Activated naive CD4-positive, alpha-beta T cell treated with anti-CD3 and anti-CD28 coated beads, Interleukin-2, amount 10 ng/mL, durations not matched to agents 7 days and 5 days (primary cell): ENCODE measurements at regions not wholly inside any gene's neighbourhood (a gene's known extent, or its start where the extent isn't known, plus 50 kb on each side); places are given as distances from the start of the nearest gene placed in this dataset.
"Not testable (repeated sequence)": the region's sequence is repeated elsewhere in the genome, so short reads cannot be mapped to it uniquely, and the experiment has no call there.

ENCODE experiments used
- CTCF ChIA-PET: fragments of 350-600 bp; sonication (Branson Sonifier 250); formaldehyde crosslinking; loops from one replicate; lab custom pipeline; 2021; ENCODE audit warnings: antibody characterized with exemption; lab: Charles Lee
- DNase-seq: peaks from one replicate; pipeline ENCODE4 v3.0.0-alpha.2; 2020
- H3K27ac Mint-ChIP-seq: one replicate; pipeline ENCODE4 v1.8.0; 2021; ENCODE audit warnings: mild to moderate bottlenecking, moderate library complexity, mixed read lengths
- H3K27me3 Mint-ChIP-seq: one replicate; pipeline ENCODE4 v1.8.0; 2021; ENCODE audit warnings: mild to moderate bottlenecking, mixed read lengths
- H3K36me3 Mint-ChIP-seq: one replicate; pipeline ENCODE4 v1.8.0; 2021; ENCODE audit warnings: mixed read lengths
- H3K4me1 Mint-ChIP-seq: one replicate; pipeline ENCODE4 v1.8.0; 2021; ENCODE audit warnings: mixed read lengths
- H3K4me3 Mint-ChIP-seq: one replicate; pipeline ENCODE4 v1.8.0; 2021; ENCODE audit warnings: mild to moderate bottlenecking, moderate library complexity, mixed read lengths
- H3K9me3 Mint-ChIP-seq: one replicate; pipeline ENCODE4 v1.8.0; 2021; ENCODE audit warnings: mixed read lengths

DNA sequence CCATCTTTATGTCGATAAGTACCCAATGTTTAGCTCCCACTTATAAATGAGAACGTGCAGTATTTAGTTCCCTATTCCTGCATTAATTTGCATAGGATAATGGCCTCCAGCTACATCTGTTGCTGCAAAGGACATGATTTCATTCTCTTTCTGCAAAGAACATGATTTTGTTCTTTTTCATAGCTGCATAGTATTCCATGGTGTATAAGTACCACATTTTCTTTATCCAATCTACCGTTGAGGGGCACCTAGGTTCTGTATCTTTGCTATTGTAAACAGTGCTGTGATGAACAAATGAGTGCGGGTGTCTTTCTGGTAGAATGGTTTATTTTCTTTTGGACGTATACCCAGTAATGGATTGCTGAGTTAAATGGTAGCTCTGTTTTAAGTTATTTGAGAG is 63.0 kb downstream of the HLX start:
- Mint-ChIP-seq H3K9me3 (peaks cover 1% of the 10 kb centered on the region), H3K4me1 (no peaks in the 10 kb centered on the region), H3K4me3 (no peak overlapping the region), H3K27ac (no peak overlapping the region), H3K36me3 (no peaks in the 10 kb centered on the region), H3K27me3 (no peaks in the 10 kb centered on the region)
- CTCF ChIA-PET, result no interaction called here
- DNase-seq, result no peak

GRCh38 chr1:220942914-220943313 is 63.7 kb downstream of the HLX start:
- H3K4me3 Mint-ChIP-seq, CTCF ChIA-PET: not testable (repeated sequence)

GRCh38 chr1:220943319-220943996 is 64.2 kb downstream of the HLX start:
- H3K4me3 Mint-ChIP-seq, result no peak overlapping the region
- no peaks in the 10 kb centered on the region for H3K36me3 Mint-ChIP-seq
- no peaks in the 10 kb centered on the region for H3K4me1 Mint-ChIP-seq
- DNase-seq, result no peak
- no peaks in the 10 kb centered on the region for H3K27me3 Mint-ChIP-seq
- H3K27ac Mint-ChIP-seq, result no peak overlapping the region
- H3K9me3 Mint-ChIP-seq, result peaks cover 1% of the 10 kb centered on the region
- CTCF ChIA-PET, result no interaction called here

More at GRCh38 chr1:220942914-220943313, 63.7 kb downstream of the HLX start:
- DNase-seq, H3K9me3 Mint-ChIP-seq, H3K27ac Mint-ChIP-seq, H3K36me3 Mint-ChIP-seq, H3K27me3 Mint-ChIP-seq, H3K4me1 Mint-ChIP-seq: not testable (repeated sequence)

GRCh38 chr1:220950576-220950975 is 71.3 kb downstream of the HLX start:
- CTCF ChIA-PET, result no interaction called here

GRCh38 chr1:220952961-220953643 is 73.9 kb downstream of the HLX start:
- no peaks in the 10 kb centered on the region for H3K36me3 Mint-ChIP-seq
- H3K27ac Mint-ChIP-seq, result no peak overlapping the region
- H3K27me3 Mint-ChIP-seq, result no peaks in the 10 kb centered on the region
- no peak for DNase-seq
- H3K4me1 Mint-ChIP-seq, result no peaks in the 10 kb centered on the region
- CTCF ChIA-PET, result no interaction called here
- peaks cover 4% of the 10 kb centered on the region for H3K9me3 Mint-ChIP-seq
- H3K4me3 Mint-ChIP-seq, result no peak overlapping the region

More at GRCh38 chr1:220950576-220950975, 71.3 kb downstream of the HLX start:
- Mint-ChIP-seq H3K27ac (no peak overlapping the region), H3K27me3 (no peaks in the 10 kb centered on the region), H3K9me3 (peaks cover 4% of the 10 kb centered on the region), H3K4me3 (no peak overlapping the region), H3K36me3 (no peaks in the 10 kb centered on the region), H3K4me1 (no peaks in the 10 kb centered on the region)
- DNase-seq, result no peak

GRCh38 chr1:220954321-220955075 is 75.3 kb downstream of the HLX start:
- no peak for DNase-seq
- CTCF ChIA-PET, result interaction anchor here (0.6 kb wide), 1 partner anchor 46 kb away, joined by 3 read pairs; no protein-coding TSS in a partner anchor

GRCh38 chr1:220955116-220955515 is 75.9 kb downstream of the HLX start:
- no peak overlapping the region for H3K27ac Mint-ChIP-seq
- CTCF ChIA-PET, result no interaction called here
- peaks cover 2% of the 10 kb centered on the region for H3K9me3 Mint-ChIP-seq
- no peak overlapping the region for H3K4me3 Mint-ChIP-seq
- no peak for DNase-seq
- H3K27me3 Mint-ChIP-seq, result no peaks in the 10 kb centered on the region
- H3K36me3 Mint-ChIP-seq, result no peaks in the 10 kb centered on the region
- no peaks in the 10 kb centered on the region for H3K4me1 Mint-ChIP-seq

More at GRCh38 chr1:220954321-220955075, 75.3 kb downstream of the HLX start:
- H3K9me3 Mint-ChIP-seq, result peaks cover 4% of the 10 kb centered on the region
- no peaks in the 10 kb centered on the region for H3K4me1 Mint-ChIP-seq
- no peak overlapping the region for H3K27ac Mint-ChIP-seq
- no peaks in the 10 kb centered on the region for H3K27me3 Mint-ChIP-seq
- no peaks in the 10 kb centered on the region for H3K36me3 Mint-ChIP-seq
- H3K4me3 Mint-ChIP-seq, result no peak overlapping the region

- no peak for DNase-seq
- Mint-ChIP-seq H3K4me3 (no peak overlapping the region), H3K4me1 (no peaks in the 10 kb centered on the region), H3K27me3 (no peaks in the 10 kb centered on the region), H3K27ac (no peak overlapping the region), H3K9me3 (no peaks in the 10 kb centered on the region), H3K36me3 (no peaks in the 10 kb centered on the region)
- CTCF ChIA-PET, result no interaction called here
Observed at GRCh38 chr1:220956501-220957232, 77.4 kb downstream of the HLX start.

DNA sequence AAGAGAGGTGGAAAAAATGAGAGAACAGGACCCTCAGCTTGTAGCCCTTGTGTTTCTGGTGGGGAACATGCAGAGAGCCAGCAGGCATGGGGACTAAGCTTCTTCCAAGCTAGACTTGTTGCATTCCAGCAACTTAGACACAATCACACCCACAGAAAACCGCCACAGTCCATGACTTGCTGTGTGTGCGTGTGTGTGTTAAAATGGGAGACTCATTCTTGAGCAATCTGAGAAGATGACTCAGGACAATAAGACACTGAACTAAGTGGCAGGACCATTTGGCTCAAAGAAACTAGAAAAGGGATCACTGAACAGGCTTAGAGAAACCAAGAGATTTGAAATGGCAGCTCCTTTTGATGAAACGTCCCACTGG is 78.0 kb downstream of the HLX start:
- H3K27ac Mint-ChIP-seq, result no peak overlapping the region
- CTCF ChIA-PET, result no interaction called here

DNA sequence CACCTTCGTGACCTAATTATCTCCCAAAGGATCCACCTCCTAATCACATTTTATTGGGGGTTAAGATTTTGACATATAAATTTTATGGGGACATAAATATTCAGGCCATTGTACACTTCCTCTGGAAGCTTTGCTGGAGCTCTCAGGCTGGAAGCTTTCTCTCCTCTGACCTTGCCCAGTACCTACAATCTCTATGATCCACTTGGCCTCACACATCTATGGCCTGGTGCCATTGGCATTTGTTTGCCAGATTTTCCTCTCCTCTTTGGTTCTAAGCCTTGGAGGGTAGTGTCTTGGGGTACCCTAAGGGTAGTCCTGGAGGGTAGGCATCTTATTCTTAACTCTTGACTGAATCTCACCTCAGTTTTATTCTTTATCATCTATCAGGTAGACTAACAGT is 79.0 kb downstream of the HLX start:
- Mint-ChIP-seq H3K36me3 (no peaks in the 10 kb centered on the region), H3K27ac (no peak overlapping the region), H3K4me3 (no peak overlapping the region), H3K4me1 (no peaks in the 10 kb centered on the region), H3K27me3 (no peaks in the 10 kb centered on the region), H3K9me3 (no peaks in the 10 kb centered on the region)
- no peak for DNase-seq
- CTCF ChIA-PET, result no interaction called here

More for the DNA sequence above, 78.0 kb downstream of the HLX start:
- DNase-seq, result no peak
- Mint-ChIP-seq H3K36me3 (no peaks in the 10 kb centered on the region), H3K4me3 (no peak overlapping the region), H3K27me3 (no peaks in the 10 kb centered on the region), H3K4me1 (no peaks in the 10 kb centered on the region), H3K9me3 (no peaks in the 10 kb centered on the region)

- Mint-ChIP-seq H3K27me3 (no peaks in the 10 kb centered on the region), H3K27ac (no peak overlapping the region), H3K4me3 (no peak overlapping the region), H3K9me3 (peaks cover 1% of the 10 kb centered on the region), H3K4me1 (no peaks in the 10 kb centered on the region), H3K36me3 (no peaks in the 10 kb centered on the region)
- CTCF ChIA-PET, result no interaction called here
- DNase-seq, result no peak
Observed at GRCh38 chr1:220962031-220962751, 82.9 kb downstream of the HLX start.

- Mint-ChIP-seq H3K36me3 (no peaks in the 10 kb centered on the region), H3K27ac (no peak overlapping the region), H3K27me3 (no peaks in the 10 kb centered on the region), H3K4me3 (no peak overlapping the region), H3K9me3 (peaks cover 1% of the 10 kb centered on the region), H3K4me1 (no peaks in the 10 kb centered on the region)
- CTCF ChIA-PET, result no interaction called here
- no peak for DNase-seq
Observed at GRCh38 chr1:220966041-220966440, 86.8 kb downstream of the HLX start.

DNA sequence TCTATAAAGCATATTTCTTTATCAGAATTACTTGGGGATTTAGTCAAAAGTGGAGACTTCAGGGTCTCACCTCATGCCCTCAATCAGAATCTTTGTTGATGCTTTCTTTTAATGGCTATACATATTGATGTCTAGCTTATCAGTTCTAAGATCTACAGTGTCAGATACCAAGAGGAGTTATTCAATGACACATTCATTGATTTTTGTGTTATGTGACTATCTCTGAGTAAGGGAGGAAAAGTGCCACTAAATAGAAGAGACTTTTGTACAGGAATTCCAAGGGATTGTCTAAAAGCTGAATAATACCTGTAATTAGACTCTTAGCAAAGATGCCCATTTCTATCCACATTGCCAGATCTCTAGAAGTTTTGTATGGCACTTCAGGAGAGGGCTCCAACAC is 87.2 kb downstream of the HLX start:
- Mint-ChIP-seq H3K27ac (no peak overlapping the region), H3K4me1 (no peaks in the 10 kb centered on the region), H3K27me3 (no peaks in the 10 kb centered on the region), H3K4me3 (no peak overlapping the region), H3K9me3 (peaks cover 1% of the 10 kb centered on the region), H3K36me3 (no peaks in the 10 kb centered on the region)
- CTCF ChIA-PET, result no interaction called here
- DNase-seq, result no peak
